Neural cell (in vitro differentiated cells): ENCODE measurements at regions not wholly inside any gene's neighbourhood (a gene's known extent, or its start where the extent isn't known, plus 50 kb on each side); places are given as distances from the start of the nearest gene placed in this dataset.

ENCODE experiments used
- H2AFZ ChIP-seq: fragments of 200-600, 300-800 bp; sonication (generic), shearing (Covaris generic); 2 replicates; pipeline ENCODE4 v1.6.0; 2014; ENCODE audit warnings: low read depth, mild to moderate bottlenecking, antibody characterized with exemption, low read length, moderate library complexity
- H3F3A ChIP-seq: fragments of 200-600 bp; shearing (Covaris generic); 2 replicates; pipeline ENCODE4 v1.6.1; 2016; ENCODE audit warnings: mild to moderate bottlenecking, moderate library complexity, mixed read lengths, antibody characterized with exemption, low read length; ENCODE audit not compliant: insufficient read depth, poor library complexity, severe bottlenecking
- H3K27ac ChIP-seq: fragments of 200-600, 300-800 bp; sonication (generic), shearing (Covaris generic); 2 replicates; pipeline ENCODE4 v1.5.1; 2014; ENCODE audit warnings: mild to moderate bottlenecking, low read length, moderate library complexity
- H3K27me3 ChIP-seq: fragments of 300-800, 200-600 bp; sonication (generic), shearing (Covaris generic); 2 replicates; pipeline ENCODE4 v1.6.0; 2014; ENCODE audit warnings: mild to moderate bottlenecking, low read depth, low read length, moderate library complexity; ENCODE audit not compliant: insufficient read depth
- H3K36me3 ChIP-seq: fragments of 300-800, 200-600 bp; sonication (generic), shearing (Covaris generic); 2 replicates; pipeline ENCODE4 v1.5.1; 2014; ENCODE audit warnings: mild to moderate bottlenecking, antibody characterized with exemption, low read length, moderate library complexity; ENCODE audit not compliant: insufficient read depth
- H3K4me2 ChIP-seq: fragments of 300-800, 200-600 bp; sonication (generic), shearing (Covaris generic); 2 replicates; pipeline ENCODE4 v1.6.0; 2014; ENCODE audit warnings: mild to moderate bottlenecking, low read length
- H3K4me3 ChIP-seq: fragments of 300-800, 200-600 bp; sonication (generic), shearing (Covaris generic); 2 replicates; pipeline ENCODE4 v1.5.1; 2014; ENCODE audit warnings: mild to moderate bottlenecking, low read length, moderate library complexity
- H3K79me2 ChIP-seq: fragments of 200-600 bp; shearing (Covaris generic); replicated peaks from 2 replicates; pipeline ENCODE4 v1.6.0; 2014; ENCODE audit warnings: mild to moderate bottlenecking, low read length, moderate library complexity; ENCODE audit not compliant: insufficient read depth
- H3K9ac ChIP-seq: fragments of 300-800, 200-600 bp; sonication (generic), shearing (Covaris generic); 2 replicates; pipeline ENCODE4 v1.6.1; 2016; ENCODE audit warnings: mild to moderate bottlenecking, low read length, mixed read lengths
- H3K9me2 ChIP-seq: fragments of 200-600 bp; shearing (Covaris generic); 2 replicates; pipeline ENCODE4 v1.6.1; 2016; ENCODE audit warnings: mild to moderate bottlenecking, low read length, mixed read lengths; ENCODE audit not compliant: insufficient read depth
- H3K9me3 ChIP-seq: fragments of 200-600, 300-800 bp; sonication (generic), shearing (Covaris generic); 2 replicates; pipeline ENCODE4 v1.6.1; 2016; ENCODE audit warnings: mild to moderate bottlenecking, mixed run types, low read length, moderate library complexity, mixed read lengths
- H4K20me1 ChIP-seq: fragments of 200-600 bp; shearing (Covaris generic); 2 replicates; pipeline ENCODE4 v1.6.1; 2016; ENCODE audit warnings: mild to moderate bottlenecking, mixed run types; ENCODE audit not compliant: insufficient read depth
- CTCF ChIP-seq: fragments of 450-650 bp; IDR thresholded peaks from 2 replicates; pipeline ENCODE4 v1.5.1; 2014; ENCODE audit warnings: antibody characterized with exemption, mild to moderate bottlenecking, moderate library complexity; ENCODE audit not compliant: poor library complexity, severe bottlenecking
- EP300 ChIP-seq: fragments of 450-650 bp; conservative IDR thresholded peaks from 2 replicates; pipeline ENCODE4 v1.6.1; 2014; ENCODE audit warnings: antibody characterized with exemption, mild to moderate bottlenecking, moderate library complexity; ENCODE audit not compliant: poor library complexity, severe bottlenecking
- EZH2 ChIP-seq: fragments of 200-600, 300-800 bp; shearing (Covaris generic), sonication (generic); IDR thresholded peaks from 2 replicates; pipeline ENCODE4 v1.6.1; 2014; ENCODE audit warnings: antibody characterized with exemption, low read length, borderline replicate concordance, mild to moderate bottlenecking; ENCODE audit not compliant: insufficient read depth, poor library complexity, severe bottlenecking
- MXI1 ChIP-seq: fragments of 450-650 bp; conservative IDR thresholded peaks from 2 replicates; pipeline ENCODE4 v1.6.1; 2014; ENCODE audit warnings: antibody characterized with exemption, mild to moderate bottlenecking; ENCODE audit not compliant: poor library complexity, severe bottlenecking
- POLR2AphosphoS5 ChIP-seq: IDR thresholded peaks from 2 replicates; pipeline ENCODE4 v1.6.1; 2012
- RAD21 ChIP-seq: fragments of 450-650 bp; conservative IDR thresholded peaks from 2 replicates; pipeline ENCODE4 v1.6.1; 2014; ENCODE audit warnings: antibody characterized with exemption, mild to moderate bottlenecking, moderate library complexity
- REST ChIP-seq: IDR thresholded peaks from 2 replicates; pipeline ENCODE4 v1.6.1; 2012; ENCODE audit warnings: borderline replicate concordance
- SMC3 ChIP-seq: fragments of 450-650 bp; conservative IDR thresholded peaks from 2 replicates; pipeline ENCODE4 v1.6.1; 2014; ENCODE audit warnings: antibody characterized with exemption, mild to moderate bottlenecking, moderate library complexity; ENCODE audit not compliant: poor library complexity
- TAF1 ChIP-seq: IDR thresholded peaks from 2 replicates; pipeline ENCODE4 v1.6.1; 2012; ENCODE audit warnings: low read depth

GRCh38 chr6:154648188-154648887 lies 84.9 kb upstream of the SCAF8 start:
- Histone ChIP-seq H3K27ac (no peak overlapping the region), H3K27me3 (no peaks in the 10 kb centered on the region), H3K79me2 (no peaks in the 10 kb centered on the region), H2AFZ (no peak overlapping the region), H4K20me1 (no peaks in the 10 kb centered on the region), H3K9me2 (no peaks in the 10 kb centered on the region), H3F3A (no peaks in the 10 kb centered on the region), H3K4me2 (no peak overlapping the region), H3K4me3 (no peak overlapping the region), H3K36me3 (no peaks in the 10 kb centered on the region), H3K9ac (no peak overlapping the region), H3K9me3 (peaks cover 3% of the 10 kb centered on the region)
- TF ChIP-seq POLR2AphosphoS5 (no peak), EP300 (no peak), REST (no peak), RAD21 (no peak), MXI1 (no peak), TAF1 (no peak), EZH2 (no peak), SMC3 (no peak)

- H4K20me1 ChIP-seq, result no peaks in the 10 kb centered on the region
- no peak overlapping the region for H3K9ac ChIP-seq
- peaks cover 3% of the 10 kb centered on the region for H3K9me3 ChIP-seq
- H3K36me3 ChIP-seq, result no peaks in the 10 kb centered on the region
- H3K27me3 ChIP-seq, result no peaks in the 10 kb centered on the region
- TF ChIP-seq RAD21 (no peak), MXI1 (no peak), CTCF (no peak), POLR2AphosphoS5 (no peak), EP300 (no peak)
- no peak overlapping the region for H2AFZ ChIP-seq
- no peaks in the 10 kb centered on the region for H3K79me2 ChIP-seq
- no peaks in the 10 kb centered on the region for H3K9me2 ChIP-seq
- H3K4me3 ChIP-seq, result no peak overlapping the region
- H3K4me2 ChIP-seq, result no peak overlapping the region
- H3K27ac ChIP-seq, result no peak overlapping the region
- no peaks in the 10 kb centered on the region for H3F3A ChIP-seq
Measured at GRCh38 chr6:154648888-154649205, 84.4 kb upstream of the SCAF8 start.
